Lung (tissue), 11 donors: ENCODE measurements at regions not wholly inside any gene's neighbourhood (a gene's known extent, or its start where the extent isn't known, plus 50 kb on each side); places are given as distances from the start of the nearest gene placed in this dataset.

Source experiments
- ATAC-seq: fragments of 200-7000 bp; cut with Tn5 transposase; one replicate; pipeline ENCODE4 v1.9.1; 2020; ENCODE audit warnings: moderate number of reproducible peaks; ENCODE audit not compliant: insufficient read depth, low FRiP score
- DNase-seq, 3 donors: peaks; one replicate each; pipeline ENCODE4 v3.0.0-alpha.2; 2013 to 2017
- H3K27ac ChIP-seq, 2 donors: one replicate each; pipeline ENCODE4 v1.5.1; 2013; ENCODE audit warnings: mild to moderate bottlenecking in 2 of 2, moderate library complexity in 2 of 2, control low read depth in 1 of 2, inconsistent platforms in 1 of 2, low read depth in 1 of 2, low read length in 1 of 2
- H3K27me3 ChIP-seq, 3 donors: one replicate each; pipeline ENCODE4 v1.5.1; 2013; ENCODE audit warnings: low read length in 2 of 3; ENCODE audit not compliant: control insufficient read depth in 3 of 3, insufficient read depth in 3 of 3
- H3K36me3 ChIP-seq, 4 donors: one replicate each; pipeline ENCODE4 v1.5.1; 2013; ENCODE audit warnings: low read length in 4 of 4, mild to moderate bottlenecking in 1 of 4, moderate library complexity in 1 of 4; ENCODE audit not compliant: control insufficient read depth in 4 of 4, insufficient read depth in 4 of 4
- H3K4me1 ChIP-seq, 5 donors: one replicate each; pipeline ENCODE4 v1.5.1; 2013; ENCODE audit warnings: low read length in 5 of 5, mild to moderate bottlenecking in 2 of 5, moderate library complexity in 1 of 5; ENCODE audit not compliant: control insufficient read depth in 5 of 5, insufficient read depth in 5 of 5
- H3K4me3 ChIP-seq: one replicate; pipeline ENCODE4 v1.5.1; 2013; ENCODE audit warnings: mild to moderate bottlenecking, control low read depth, moderate library complexity
- H3K9ac ChIP-seq, 2 donors: one replicate each; pipeline ENCODE4 v1.5.1; 2013; ENCODE audit warnings: low read length in 2 of 2, control low read depth in 1 of 2; ENCODE audit not compliant: insufficient read depth in 1 of 2
- H3K9me3 ChIP-seq, 4 donors: one replicate each; pipeline ENCODE4 v1.5.1; 2013; ENCODE audit warnings: low read length in 3 of 4, mild to moderate bottlenecking in 1 of 4, moderate library complexity in 1 of 4; ENCODE audit not compliant: control insufficient read depth in 4 of 4, insufficient read depth in 3 of 4
- WGBS, 2 donors: extraction: QIAGEN DNeasy Blood & Tissue Kit; methylation state at CpG; one replicate each; pipeline ENCODE4 v1.1.7; 2013; 5-methylcytosine and 5-hydroxymethylcytosine counted together
- TF ChIP-seq, protein P1 (sequence below): IDR thresholded peaks from 2 replicates; pipeline ENCODE4 v1.5.1; 2012; ENCODE audit warnings: mild to moderate bottlenecking; ENCODE audit errors: control extremely low read depth, extremely low read depth
- donor health status: control.
- donor health status: control.
- donor health status: Bipolar disorder and iron deficiency.
- donor health status: healthy.
- donor health status: DM: yes; HTN: yes; CAD: no.

- WGBS, 2 donors = 55 to 61% methylated on average over 4 of the region's 4 CpGs
- H3K9ac ChIP-seq = no peak overlapping the region
- TF ChIP-seq, protein P1, sequence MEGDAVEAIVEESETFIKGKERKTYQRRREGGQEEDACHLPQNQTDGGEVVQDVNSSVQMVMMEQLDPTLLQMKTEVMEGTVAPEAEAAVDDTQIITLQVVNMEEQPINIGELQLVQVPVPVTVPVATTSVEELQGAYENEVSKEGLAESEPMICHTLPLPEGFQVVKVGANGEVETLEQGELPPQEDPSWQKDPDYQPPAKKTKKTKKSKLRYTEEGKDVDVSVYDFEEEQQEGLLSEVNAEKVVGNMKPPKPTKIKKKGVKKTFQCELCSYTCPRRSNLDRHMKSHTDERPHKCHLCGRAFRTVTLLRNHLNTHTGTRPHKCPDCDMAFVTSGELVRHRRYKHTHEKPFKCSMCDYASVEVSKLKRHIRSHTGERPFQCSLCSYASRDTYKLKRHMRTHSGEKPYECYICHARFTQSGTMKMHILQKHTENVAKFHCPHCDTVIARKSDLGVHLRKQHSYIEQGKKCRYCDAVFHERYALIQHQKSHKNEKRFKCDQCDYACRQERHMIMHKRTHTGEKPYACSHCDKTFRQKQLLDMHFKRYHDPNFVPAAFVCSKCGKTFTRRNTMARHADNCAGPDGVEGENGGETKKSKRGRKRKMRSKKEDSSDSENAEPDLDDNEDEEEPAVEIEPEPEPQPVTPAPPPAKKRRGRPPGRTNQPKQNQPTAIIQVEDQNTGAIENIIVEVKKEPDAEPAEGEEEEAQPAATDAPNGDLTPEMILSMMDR = no peak
- H3K36me3 ChIP-seq = no peaks in the 10 kb centered on the region
- ATAC-seq (no peak), DNase-seq (no peak)
- no peaks in the 10 kb centered on the region for H3K27me3 ChIP-seq
- H3K9me3 ChIP-seq = peaks cover 0 to 3% (median 0%) of the 10 kb centered on the region in 4 donors
- H3K4me1 ChIP-seq = peaks cover 0 to 3% (median 0%) of the 10 kb centered on the region in 5 donors
- H3K27ac ChIP-seq = no peak overlapping the region
- H3K4me3 ChIP-seq = no peak overlapping the region
Measured at GRCh38 chr5:72020161-72020983, 86.9 kb upstream of the MAP1B start.

DNA sequence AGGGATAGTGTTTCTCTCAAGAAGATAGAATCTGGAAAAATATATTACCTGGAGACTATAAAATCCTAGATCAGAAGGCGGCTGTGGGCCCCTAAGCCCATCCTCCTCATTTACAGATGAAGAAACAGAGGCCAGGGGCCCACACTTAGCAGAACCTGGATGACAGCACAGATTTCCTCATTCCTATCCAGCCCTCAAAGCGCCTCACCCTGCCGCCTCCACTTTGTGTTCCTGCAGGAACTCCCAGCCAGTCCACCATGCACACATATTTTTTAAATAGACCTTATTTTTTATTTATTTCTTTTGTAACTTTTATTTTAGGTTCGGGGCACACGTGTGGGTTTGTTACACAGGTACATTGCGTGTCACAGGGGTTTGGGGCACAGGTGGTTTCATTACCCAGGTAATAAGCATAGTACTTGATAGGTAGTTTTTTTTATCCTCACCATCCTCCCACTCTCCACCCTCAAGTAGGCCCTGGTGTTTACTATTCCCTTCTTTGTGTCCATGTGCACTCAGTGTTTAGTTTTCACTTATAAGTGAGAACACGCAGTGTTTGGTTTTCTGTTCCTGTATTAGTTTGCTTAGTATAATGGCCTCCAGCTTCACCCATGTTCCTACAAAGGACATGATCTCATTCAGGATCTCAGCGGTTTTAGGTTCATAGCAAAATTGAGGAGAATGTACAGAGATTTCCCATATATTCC lies 85.5 kb upstream of the MAP1B start:
- TF ChIP-seq, protein P1 = no peak
- Histone ChIP-seq H3K9ac (no peak overlapping the region), H3K4me1 (peaks cover 0 to 3% (median 0%) of the 10 kb centered on the region in 5 donors), H3K27me3 (no peaks in the 10 kb centered on the region), H3K9me3 (peaks cover 0 to 3% (median 0%) of the 10 kb centered on the region in 4 donors), H3K4me3 (no peak overlapping the region), H3K27ac (no peak overlapping the region), H3K36me3 (no peaks in the 10 kb centered on the region)
- DNase-seq (no peak), ATAC-seq (no peak)
- 79 to 90% methylated on average over 8 of the region's 8 CpGs for WGBS, 2 donors

- Histone ChIP-seq H3K27me3 (no peaks in the 10 kb centered on the region), H3K36me3 (no peaks in the 10 kb centered on the region), H3K27ac (no peak overlapping the region), H3K9me3 (no peaks in the 10 kb centered on the region), H3K9ac (no peak overlapping the region), H3K4me1 (no peaks in the 10 kb centered on the region), H3K4me3 (no peak overlapping the region)
- DNase-seq = no peak
- TF ChIP-seq, protein P1 = no peak
- ATAC-seq = no peak
- WGBS, 2 donors = 91 to 97% methylated on average over 1 of the region's 1 CpG
Measured at GRCh38 chr5:72028382-72028781, 78.9 kb upstream of the MAP1B start.
